PC-3 (cell line): ENCODE measurements at regions not wholly inside any gene's neighbourhood (a gene's known extent, or its start where the extent isn't known, plus 50 kb on each side); places are given as distances from the start of the nearest gene placed in this dataset.

ENCODE experiments used
- CTCF ChIP-seq: fragments of 300-600 bp; sonication (generic); conservative IDR thresholded peaks from 2 replicates; pipeline ENCODE4 v1.5.1; 2017; ENCODE audit warnings: antibody characterized with exemption, low read depth, mild to moderate bottlenecking, low read length
- EZH2 ChIP-seq: fragments of 300-600 bp; sonication (generic); IDR thresholded peaks from one replicate; pipeline ENCODE4 v1.6.1; 2017; ENCODE audit warnings: antibody characterized with exemption, mild to moderate bottlenecking, low read length; ENCODE audit not compliant: unreplicated experiment
- EZH2phosphoT487 ChIP-seq: fragments of 300-600 bp; sonication (generic); IDR thresholded peaks from 2 replicates; pipeline ENCODE4 v1.6.1; 2018; ENCODE audit warnings: mild to moderate bottlenecking, antibody characterized with exemption, low read length, borderline replicate concordance

GRCh38 chr12:103138538-103138937, 181.1 kb downstream of the ASCL1 start:
- TF ChIP-seq CTCF (no peak), EZH2 (no peak), EZH2phosphoT487 (no peak)
